NCI-H526 (cell line): ENCODE measurements at regions not wholly inside any gene's neighbourhood (a gene's known extent, or its start where the extent isn't known, plus 50 kb on each side); places are given as distances from the start of the nearest gene placed in this dataset.

ENCODE experiments used
- DNase-seq, 2 experiments: peaks; one replicate each; lab custom pipeline; 2025; lab: John Stamatoyannopoulos, UW

DNA sequence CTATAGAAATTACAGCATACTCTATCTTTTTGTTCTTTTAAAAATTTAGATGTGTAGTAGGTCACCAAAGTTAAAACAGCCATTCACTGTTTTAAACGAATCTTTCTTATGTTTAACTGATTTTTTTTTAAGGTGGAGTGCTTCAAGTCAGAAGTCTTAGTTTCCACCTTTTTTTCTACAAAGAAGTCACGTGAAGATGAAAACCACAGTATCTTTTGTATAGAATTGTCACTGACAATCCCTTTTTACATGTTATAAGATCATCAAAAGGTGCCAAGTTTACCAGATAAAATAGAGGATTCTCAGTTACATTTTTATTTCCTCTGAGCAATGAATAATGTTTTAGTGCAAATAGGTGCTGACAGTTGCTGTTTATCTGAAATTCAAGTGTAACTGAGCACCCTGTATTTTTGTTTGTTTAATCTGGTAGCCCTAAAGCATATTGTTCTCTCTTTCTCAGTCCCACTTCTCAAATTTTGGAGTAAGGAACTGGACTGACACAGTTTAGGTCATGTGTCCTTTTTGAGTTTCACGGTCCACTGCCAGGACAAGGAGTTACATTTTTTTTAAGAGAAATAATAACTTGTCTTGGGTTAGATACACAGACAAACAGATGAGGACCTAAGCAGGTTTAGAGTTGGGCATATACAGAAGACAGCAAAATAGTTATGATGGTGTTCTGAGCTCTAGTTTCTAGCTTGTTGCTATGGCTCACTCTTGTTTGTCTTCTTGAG is 233.2 kb upstream of the MBL2 start:
- DNase-seq, result no peak

DNA sequence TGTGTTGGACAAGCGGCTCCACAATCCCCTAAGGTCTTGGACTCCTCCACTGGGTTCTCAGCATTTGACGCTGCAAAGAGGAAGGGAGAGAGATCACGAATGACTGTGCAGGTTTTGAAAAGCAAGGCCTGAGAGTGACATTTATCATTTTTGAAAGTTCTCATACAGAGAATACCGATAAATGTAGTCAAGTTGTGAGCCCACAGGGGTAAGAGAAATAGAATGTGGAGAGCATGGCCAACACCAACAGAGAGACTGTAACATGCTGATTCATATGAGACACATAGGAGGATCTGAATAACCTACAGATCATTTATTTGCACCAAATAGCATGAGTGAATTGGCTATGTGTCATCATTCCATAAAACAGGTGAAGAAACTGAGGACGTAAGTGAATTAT is 230.5 kb upstream of the MBL2 start:
- no peak for DNase-seq

DNA sequence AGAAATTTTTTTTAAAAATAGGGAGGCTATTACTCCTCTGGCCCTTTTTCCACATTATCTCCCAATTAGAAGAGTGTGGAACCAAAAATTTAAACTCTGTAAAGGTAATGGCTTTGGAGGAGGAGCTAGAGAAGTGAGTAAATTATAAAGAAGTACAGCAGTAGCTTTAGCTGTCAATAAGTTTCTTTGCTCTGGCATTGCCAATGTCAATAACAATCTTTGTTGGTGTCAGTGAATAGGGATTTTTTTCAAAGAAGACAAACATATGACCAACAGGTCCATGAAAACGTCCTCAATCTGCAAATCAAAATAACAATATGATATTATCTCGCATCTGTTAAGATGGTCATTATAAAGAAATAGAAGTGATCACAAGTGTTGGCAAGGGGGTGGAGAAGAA is 227.1 kb upstream of the MBL2 start:
- DNase-seq, result no peak

DNA sequence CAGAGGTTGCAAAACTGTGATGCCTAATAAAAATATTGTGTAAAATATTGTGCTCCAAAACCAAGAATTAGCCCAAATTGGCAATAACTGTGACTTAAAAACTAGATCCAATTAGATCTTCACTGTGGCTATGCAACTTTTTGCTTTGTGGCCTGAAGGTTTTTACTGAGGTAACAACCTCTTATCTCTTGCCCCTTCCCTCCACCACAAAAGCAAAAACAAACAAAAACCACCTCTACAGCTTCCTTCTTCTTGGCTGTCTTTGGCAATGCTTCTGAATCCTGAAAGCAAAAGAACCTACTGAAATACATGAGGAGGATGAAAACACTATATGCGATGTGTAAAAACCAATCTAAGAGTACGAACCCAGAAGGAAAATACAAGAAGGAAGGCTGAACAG is 226.7 kb upstream of the MBL2 start:
- DNase-seq, result no peak

DNA sequence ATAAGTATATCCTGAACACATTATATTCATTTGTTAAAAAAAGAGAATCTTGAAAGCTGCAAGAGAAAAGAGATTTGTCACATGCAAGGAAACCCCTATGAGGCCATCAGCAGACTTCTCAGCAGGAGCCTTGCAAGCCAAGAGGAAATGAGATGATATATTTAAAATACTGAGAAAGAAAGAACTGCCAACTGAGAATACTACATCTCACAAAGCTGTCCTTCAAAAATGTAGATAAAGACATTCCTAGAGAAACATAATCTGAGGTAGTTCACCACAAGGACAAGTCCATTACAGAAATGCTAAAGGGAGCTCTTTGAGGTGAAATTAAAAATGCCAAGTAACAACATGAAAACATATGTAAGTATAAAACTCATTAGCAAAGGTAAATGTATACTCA is 224.4 kb upstream of the MBL2 start:
- no peak for DNase-seq

DNA sequence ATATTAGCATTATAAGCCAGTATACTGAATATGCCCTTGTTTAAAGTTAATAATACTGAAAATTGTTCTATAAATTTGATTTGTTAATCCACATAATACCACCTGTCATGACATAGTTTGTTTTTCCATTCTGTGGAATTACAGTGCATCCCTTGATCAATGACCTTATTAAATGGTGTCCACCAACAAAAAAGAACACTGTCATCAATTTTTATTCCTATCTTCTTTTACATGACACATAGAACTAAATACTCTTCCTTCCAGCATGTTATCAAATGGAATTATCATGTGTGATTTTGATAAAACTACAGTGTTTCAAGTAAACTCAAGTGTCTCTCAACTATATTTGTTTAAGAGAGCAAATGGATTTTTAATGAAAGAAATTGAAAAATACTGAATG is 221.8 kb upstream of the MBL2 start:
- DNase-seq, result no peak

DNA sequence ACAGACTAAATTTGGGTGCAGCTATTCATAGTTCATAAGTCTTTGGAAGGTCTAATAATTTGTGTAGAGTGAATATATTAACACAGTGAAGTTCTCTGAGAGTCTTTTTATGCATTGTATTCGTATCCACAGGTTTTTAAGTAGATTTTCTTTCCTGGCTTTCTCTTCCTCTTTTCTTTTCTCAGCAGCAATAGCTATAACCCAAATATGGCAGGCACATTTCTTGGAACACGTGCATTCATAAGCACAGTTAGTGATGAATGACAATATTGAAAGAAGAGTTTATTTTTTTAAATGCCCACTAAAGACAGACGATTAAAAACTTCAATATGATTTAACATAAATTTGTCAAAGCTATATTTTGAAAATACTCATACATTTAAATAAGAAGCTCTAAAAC is 220.5 kb upstream of the MBL2 start:
- no peak for DNase-seq

DNA sequence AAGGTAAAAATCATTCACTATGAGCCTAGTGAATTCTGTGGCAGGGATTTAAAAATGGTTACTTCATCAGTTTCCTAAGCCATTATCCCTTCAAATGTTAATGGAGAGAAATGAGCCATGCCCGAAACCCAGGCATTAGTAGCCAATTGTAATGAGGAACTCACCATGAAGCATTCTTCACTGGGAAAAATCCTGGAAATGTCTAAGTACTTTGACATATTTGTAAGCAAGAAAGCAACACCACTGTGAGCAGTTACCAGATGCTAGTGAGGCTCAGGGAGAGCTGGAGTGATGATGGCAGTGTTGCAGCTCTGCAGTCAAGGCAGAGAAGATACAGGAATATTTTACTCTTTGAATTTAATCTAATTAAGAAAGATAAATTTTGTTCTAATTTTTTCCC is 220.0 kb upstream of the MBL2 start:
- no peak for DNase-seq

DNA sequence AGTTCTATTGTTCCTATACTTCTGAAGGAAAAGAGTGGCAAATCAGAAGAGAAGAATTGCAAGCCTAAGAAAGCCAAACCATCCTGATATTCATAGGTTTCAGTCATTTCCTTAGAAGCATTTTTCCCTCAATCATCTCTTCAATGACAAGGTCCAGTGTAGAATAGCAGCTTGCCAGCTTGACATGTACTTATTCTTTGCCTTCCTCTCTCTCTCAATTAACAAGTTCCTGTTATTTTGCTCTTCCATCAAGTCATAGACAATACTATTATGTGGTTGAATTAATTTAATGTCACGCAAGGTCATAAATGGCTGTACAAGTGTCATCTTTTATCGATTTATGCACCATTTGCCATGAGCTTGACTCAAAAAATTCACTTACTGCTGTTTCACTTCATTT is 216.3 kb upstream of the MBL2 start:
- DNase-seq, result no peak

DNA sequence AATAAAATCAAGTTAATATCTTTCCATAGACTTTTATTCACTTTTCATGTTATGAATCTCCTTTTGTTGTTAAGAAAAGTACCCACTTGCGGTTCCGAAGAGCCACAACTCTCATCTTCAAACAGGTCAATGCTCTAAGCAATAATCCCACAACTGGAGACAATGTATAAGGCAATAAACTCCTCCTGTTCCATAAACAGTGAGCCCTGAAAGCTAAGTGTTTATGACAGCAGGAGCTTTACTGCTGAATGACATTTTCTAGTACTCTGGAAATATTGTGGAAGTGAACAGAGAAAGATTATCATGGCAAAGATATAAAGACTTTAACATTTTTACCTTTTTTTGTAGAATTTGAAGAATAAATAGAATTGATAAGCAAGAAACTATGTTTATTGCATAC is 213.5 kb upstream of the MBL2 start:
- no peak for DNase-seq

DNA sequence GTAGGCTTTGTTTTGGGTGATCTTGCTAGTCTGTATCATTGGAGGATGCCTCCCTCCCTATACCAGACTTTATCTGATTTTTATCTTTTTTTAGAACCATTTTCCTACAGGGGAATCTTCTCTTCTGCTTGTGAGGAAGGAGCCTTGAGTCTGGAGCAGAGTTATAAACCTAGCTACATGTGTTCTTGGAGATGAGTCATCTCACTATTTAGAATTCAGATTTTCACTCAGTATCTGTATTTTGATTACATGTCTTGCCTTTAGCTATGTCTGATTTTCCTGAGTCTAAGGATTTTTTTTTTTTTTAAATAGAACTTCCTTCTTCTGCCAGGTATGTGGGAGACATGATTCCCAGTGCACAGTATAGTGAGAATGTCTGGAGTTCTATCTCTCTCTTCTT is 211.6 kb upstream of the MBL2 start:
- DNase-seq, result no peak

DNA sequence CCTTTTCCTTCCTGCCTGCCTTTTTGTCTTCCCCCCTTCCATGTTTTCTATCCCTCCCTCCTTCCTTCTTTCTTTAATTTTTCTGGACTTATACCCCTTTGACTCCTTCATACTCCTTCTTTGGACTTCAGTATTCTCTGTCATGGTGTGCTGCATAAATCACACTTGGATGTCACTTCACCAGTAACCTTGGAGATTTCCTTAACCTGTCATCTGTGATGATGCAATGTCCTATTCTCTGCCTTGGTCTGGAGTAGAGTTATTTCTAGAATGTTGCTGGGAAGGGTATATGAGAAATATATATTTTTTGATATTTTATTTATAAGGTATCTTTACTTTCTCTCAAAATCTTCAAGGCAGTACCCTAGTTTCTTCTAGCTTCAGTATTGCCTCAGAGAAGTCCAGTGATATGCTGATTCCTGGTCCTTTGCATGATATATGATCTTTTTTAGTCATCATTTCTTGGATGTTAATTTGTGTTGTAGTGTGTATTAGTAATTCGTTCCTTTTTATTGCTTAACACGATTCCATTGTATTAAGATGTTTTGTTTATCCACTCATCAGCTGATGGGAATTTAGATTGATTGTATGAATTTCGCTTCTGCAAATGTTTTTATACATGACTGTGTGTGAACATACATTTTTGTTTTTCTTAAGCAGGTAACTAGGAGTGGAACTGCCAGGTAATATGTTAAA is 206.9 kb upstream of the MBL2 start:
- no peak for DNase-seq

DNA sequence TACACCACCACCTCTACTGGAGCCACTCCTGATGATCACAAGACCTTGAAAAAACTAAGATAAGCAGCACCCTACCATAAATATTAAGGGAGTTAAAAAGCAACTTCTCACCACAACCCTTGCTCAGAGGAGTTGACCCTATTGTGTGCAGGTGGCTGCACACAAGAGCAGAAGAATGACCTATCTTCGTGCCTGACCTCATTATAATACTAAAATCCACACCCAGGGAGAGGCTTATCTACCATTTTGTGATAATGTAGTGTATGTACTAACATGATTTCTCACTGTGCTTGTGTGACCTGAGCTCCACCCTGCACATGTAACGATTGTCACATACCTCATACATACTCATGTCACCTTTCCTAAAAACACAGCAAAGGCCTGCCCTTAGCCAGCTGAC is 205.0 kb upstream of the MBL2 start:
- DNase-seq, result no peak

DNA sequence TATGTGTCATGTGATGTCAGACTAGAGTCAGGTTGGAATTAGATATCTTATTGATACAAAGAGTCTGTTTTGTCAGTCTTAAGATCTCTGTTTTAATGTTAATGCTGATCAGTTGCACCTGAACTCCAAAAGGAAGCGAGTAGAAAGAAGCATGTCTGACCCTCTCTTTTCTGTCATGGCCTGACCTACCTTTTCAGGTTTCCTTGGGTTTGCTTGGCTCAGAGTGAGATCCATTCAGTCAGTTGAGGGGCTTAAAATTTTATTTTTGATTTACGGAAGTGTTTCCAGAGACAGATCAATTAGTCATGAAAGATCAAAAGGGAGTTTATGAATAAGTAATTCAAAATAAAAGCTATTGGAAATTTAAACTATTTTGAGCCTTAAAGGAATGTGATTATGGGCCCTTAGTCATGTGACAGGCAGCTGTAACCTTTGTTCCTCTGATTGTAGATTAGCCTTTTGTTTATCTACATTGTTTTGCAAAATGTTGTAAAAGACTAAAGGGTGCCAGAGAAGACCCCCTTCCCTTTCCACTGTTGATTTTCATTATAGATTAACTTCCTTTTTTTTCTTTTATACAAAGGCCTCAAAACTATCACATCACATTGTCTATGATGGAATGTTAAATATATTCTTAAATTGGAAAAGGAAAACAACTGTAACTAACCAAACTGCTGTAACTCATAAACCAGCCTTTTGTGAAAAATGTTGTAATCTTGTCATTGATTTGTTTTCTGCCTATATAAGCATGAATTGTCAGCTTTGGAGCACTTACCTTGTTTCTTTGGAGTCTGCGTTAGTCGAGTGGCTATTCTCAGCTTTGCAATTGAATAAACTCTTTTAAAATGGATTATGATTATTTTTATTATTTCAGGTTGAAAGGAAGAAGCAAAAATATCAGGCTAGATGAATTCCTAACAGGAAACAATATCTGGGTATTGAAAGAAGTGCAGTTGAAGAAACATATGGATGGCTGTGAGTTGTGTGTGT is 195.5 kb upstream of the MBL2 start:
- no peak for DNase-seq

DNA sequence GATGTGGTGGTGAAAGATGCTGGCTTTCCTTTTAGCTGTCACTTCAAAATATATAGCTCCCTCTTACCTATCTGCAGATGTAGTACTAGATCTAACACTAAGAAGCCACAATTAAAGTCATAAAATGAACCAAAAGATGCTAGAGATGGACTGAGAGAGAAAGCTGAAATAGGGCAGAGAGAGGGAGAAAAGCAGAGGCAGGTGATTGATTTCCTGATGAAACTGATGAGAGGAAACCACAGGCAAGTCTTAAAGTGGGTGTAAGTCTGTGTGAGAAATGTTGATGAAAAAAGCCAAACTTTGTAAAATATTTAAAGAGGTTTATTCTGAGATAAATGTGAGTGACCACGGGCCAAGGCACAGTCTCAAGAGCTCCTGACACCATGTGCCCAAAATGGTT is 194.3 kb upstream of the MBL2 start:
- no peak for DNase-seq

DNA sequence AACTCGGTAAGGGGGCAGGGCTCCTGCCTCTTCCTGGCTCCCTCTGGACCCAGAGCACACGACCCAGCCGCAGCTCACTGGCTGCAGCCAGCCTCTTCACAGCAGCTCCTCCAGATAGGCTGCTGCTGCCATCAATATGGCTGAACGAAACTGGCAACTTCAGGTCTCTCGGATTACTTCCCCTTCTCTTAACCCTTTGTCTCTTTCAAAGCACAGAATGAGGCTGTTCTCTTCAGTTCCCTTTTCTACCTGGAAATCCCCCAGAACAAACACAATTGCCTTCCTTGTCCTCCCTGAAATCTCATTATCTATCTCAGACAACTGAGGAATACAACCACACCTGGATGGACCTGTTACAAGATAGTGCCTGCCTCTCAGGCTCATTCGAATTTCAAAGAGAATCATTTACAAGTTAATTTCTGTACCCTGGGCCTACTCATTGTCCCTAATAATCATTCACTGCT is 193.4 kb upstream of the MBL2 start:
- no peak for DNase-seq

DNA sequence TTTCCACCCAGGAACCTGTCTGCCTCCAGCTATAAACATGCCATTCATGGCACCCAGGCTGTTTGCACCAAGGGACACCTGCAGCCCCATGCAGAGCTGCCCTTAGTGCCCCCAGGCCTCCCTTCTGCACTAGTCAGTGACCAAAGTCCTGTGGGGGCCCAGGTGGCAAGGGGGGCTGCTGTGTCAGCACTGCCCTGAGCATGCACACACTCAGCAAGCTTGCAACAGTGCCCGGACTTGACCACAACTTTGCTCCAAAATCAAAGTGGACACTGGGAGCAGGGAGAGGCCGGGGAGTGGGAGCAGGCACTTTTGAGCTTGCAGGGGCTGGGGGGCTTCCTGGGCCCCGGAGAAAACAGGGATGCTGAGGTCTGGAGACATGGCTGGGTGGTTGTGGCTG is 192.9 kb upstream of the MBL2 start:
- no peak for DNase-seq

DNA sequence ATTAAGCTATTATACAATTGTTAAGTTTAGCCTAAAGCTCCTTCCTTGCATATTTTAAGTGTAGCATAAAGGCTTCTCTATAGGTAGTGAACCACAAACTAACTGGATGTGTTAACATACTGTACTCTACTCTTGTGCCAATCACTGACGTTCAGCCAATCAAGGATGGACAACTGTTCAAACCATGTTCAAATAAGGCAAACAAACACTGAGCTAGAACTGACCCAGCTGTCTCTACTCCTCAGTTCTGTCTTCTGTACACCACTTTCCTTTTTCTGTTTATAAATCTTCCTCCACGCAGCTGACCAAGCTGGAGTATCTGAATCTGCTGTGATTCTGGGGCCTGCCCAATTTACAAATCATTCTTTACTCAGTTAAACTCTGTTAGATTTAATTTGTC is 188.7 kb upstream of the MBL2 start:
- no peak for DNase-seq

DNA sequence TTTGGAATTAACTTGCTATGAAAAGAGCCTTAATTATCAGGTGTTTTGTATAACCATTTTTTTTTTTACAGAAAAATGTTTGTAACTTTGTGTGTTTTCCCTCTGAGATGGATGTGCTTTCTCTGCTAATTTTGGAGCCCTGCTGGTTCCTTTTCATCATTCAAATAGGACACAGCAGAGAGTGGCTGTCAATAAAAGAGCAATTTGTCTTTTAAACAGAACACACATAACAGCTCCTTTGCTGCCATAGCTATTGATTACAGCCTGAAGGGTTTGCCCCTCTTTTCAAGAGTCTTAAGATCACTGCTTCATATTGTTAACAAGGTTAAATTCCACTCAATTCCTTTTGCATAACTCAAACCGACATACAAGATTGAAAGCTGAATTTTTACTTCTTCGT is 187.2 kb upstream of the MBL2 start:
- no peak for DNase-seq

DNA sequence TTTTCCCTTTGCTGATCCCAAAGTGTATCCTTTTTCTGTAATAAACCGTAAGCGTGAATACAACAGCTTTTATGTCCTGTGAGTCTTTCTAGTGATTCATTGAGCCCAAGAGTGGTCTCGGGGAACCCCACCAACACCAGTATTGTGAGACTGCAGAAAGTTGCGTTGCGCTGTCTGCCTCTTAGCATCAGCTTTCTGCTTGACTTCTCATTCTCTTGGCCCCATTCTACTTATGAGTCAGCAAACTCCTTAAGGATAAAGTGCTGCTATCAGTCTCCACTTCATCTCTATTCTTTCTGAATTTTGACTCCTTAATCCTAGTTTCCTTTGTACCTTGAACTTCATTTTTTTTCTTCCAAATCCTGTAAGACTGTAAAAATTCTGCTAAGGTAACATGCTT is 184.3 kb upstream of the MBL2 start:
- no peak for DNase-seq

DNA sequence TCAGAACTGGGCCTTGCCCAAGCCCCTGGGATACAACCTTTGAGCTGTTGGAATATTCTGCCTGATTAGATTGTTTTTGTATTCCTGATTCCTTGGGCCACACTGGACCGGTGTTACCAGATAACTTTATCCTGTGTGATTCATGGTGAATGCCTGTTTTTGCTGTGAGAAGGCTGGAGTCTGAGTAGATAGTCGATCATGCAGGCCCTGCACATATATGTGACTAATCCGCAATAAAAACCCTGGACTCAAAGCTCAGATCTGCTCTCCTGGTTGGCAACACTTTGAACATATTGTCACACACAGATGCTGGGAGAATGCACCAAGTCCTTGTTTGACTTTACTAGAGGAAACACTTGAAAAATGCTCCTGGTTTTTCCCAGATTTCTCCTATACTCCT is 183.9 kb upstream of the MBL2 start:
- no peak for DNase-seq

DNA sequence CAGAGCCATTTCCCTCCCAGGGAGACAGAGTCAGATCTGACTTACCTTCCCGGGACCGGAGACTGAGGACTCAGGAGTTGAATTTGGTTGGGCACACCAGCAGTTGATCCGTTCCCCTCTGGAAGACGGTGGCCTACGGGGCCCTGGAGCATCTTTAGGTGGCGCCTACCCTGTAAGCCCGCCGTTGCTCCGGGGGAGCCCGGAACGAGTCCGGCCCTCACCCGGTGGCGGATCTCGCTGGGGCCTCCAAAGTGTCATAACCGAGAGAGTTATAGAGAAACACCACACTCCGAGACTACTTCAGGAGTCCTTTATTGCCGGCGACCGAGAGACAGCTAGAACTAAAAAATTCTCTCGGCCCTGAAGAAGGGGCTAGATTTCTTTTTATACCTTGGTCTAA is 182.8 kb upstream of the MBL2 start:
- DNase-seq, result no peak

DNA sequence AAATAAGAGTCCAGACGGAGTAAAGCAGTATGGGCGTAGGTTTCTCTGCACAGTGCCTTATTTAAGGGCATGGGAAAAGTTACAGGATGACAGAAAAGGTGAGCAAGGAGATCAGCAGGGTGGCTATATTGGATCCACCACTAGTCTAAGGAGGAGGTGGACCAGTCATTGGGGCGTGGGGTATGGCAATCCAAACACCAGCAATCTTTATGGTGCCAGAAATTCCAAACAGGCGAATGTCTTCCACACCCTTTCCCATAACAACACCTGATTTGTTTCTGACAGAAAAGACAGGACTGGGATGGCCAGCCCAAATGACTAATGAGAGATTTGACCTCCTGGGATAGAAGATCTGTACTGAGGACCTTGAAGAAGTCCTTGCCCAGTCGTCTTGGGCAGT is 181.8 kb upstream of the MBL2 start:
- no peak for DNase-seq
